DMS 273 (cell line): ENCODE measurements at regions not wholly inside any gene's neighbourhood (a gene's known extent, or its start where the extent isn't known, plus 50 kb on each side); places are given as distances from the start of the nearest gene placed in this dataset.
A peak's percentile ranks its signal among the peaks of the same experiment; 100 is the strongest.

Source experiments
- DNase-seq: peaks from one replicate; lab custom pipeline; 2025; ENCODE audit not compliant: unreplicated experiment; lab: John Stamatoyannopoulos, UW

DNA sequence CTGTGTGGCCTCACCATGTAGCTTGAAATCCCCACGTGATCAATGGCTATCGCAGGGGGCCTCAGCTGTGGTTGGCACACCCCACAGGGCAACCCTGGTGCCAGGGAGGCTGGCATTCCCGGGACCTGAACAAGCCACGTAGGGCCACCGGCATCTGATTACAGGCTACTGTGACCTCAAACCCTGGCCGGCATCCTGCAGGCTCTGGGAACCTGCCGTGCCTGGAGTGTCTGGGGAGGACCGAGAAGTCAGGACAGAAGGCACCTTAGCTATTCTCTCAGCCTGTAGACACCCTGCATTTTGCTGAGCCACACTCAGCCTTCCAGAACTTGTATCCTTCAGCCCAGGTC, 213.0 kb downstream of the GLI2 start:
- DNase-seq, result no peak

DNA sequence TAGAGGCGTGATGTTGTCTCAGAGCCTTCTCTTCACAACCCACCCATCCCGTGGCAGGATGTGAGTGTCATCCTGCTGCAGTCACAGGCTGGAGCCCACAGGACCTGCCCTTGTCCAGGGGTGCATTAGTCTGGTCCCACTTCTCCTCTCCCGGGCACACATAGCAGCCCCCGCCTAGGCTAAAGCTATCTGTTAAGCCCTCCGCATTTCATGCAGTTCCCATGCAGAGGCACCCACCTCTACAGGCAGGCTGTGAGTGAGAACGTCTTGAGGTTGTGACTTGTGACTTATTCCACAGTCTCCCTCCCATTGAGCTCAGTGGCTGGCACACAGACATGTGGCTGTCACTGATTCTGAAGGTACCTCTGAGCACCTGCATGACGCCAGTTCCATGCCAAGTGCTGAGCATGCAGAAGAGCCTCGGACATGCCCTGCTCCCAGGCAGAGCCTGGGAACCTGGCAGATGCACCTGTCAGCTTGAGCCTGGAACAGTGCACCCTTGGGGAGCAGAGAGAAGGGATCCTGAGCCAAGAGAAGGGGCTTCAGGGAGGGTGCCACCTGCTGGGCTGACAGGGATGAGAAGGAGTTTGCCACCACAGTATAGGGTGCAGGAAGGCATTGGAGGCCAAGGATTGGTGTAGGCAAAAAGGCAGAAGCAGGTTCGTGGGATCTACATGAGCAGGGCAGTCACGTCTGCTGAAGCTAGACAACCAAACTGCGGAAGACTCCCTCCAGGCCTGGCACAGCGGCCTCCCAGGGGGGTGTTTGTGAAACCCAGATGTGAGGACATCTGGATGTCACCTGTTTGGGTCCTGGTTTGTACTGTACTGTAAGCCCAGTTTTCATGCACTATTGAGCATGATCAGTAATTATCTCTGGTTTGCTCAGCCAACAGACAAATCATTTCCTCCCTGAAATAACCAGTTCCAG, 213.6 kb downstream of the GLI2 start:
- DNase-seq, result peak; percentile 48

DNA sequence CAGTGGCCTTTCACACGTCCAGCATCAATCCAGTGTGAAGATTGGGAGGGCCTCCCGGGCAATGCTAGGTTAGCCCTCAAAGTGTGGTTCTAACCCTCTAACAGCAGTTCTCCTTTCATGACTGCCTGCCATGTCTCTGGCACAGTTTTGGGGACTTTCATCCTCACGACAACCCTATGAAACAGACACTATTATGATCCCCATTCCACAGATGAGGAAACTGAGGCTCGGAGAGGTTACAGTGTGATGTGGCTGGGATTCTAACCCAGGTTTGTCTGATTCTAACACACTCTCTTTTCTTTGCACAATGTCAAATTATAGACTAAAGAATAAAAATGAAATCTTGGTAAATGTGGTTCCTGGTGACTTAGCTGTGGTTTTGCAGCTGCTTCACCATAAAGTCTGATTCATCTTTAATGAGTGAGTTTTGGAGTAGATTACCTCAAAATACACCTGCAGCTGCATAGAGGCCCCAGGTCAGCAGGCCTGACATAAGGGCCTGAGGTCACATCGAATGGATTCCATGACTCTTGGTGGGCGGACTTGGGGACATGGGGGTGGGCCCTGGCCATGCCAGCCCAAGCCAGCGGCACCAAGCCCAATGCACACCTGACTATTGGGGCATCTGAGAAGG, 214.4 kb downstream of the GLI2 start:
- no peak for DNase-seq

DNA sequence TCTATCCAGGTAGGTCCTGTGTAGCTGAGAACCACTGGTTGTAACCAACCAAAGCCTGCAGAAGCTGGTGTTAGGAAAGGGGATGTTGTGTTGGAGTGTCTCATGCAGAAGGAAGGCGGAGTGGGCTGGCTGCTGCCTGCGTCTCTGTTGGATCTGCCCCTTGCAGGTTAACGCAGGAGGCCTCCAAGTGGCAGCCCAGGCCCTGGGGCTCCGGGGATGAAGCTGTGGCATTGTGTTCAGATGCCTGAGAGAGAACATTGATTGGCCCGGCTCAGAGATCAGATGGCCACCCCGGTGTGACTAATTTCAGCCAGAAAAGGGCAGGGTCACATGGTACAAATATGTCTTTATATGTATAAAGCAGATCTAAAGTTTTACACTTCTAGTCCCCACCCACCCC, 216.0 kb downstream of the GLI2 start:
- no peak for DNase-seq

DNA sequence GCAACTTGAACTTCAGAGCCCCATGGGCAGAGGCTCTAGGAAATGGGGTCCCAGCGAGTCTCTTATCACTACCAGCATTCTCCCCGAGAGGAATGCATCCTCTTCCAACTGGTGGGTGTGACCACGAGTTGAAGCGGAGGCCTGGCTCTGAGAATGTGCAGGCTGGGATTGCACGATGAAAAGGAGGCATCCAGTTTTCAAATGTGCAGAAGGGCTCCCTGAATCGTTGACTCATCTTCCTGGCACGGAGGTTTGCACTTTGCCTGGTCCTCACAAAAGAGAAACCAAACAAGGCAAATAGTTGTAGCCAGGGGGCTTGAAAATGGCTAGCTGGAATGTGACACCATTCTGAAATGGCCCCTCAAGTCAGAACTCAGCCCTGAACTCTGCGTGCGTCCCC, 216.7 kb downstream of the GLI2 start:
- no peak for DNase-seq

DNA sequence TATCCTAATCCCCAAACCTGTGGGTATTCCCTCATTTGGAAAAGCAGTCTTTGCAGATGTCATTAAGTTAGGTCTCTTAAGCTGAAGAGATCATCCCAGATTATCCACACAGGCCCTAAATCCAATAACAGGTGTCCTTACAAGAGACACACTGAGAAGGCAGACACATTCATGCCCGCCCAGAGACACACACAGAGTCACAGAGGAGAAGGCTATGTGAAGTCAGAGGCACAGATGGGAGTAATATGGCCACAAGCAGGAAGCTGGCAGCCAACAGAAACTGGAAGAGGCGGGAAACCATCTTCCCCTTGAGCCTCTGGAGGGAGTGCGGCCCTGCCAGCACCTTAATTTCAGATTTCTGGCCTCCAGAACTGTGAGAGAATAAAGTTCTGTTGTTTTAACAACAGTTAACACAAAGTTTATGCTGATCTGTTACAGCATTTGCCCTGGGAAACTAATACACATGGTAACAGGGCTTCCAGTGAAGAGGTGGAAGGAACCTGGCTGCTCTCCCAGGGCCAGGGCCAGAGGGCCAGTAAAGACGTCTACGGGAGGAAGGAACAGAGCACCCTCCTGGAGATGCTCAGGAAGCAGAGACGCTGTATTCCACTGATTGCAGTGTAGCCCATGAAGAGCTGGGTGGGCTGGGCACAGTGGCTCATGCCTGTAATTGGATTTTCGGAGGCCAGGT, 217.5 kb downstream of the GLI2 start:
- DNase-seq, result no peak

DNA sequence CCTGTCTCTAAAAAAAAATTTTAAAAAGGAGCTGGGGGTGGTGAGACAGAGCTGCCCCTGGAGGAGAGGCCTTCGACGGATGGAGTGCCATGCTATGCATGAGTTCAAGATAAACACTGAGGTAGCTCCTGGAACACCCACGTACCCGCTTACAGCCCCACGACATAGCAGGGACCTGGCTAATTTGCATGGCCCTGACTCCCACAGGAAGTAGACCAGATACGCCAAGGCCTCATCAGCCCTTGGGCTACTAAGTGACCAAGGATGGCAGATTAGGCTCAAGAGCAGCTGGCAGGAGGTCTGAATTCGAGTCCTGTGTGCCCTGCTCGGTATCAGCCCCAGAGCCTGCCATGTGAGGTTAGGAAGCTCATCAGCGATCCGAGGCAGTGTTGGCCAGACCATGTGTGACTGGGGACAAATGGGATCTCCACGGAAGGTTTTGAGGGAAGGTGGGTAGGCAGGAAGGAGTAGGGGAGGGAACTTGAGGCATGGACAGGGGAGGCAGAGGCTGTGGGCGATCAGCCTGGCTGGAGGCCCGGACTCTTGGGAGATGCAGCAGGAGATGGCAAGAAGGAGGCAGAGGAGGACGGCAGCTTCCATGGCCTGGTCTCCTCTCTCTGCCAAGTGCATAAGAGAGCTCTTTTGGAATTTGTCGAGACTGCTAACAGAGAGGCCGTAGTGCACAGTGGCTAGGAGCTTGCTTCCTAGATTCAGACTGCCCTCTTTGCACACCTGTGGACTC, 218.3 kb downstream of the GLI2 start:
- DNase-seq, result no peak

DNA sequence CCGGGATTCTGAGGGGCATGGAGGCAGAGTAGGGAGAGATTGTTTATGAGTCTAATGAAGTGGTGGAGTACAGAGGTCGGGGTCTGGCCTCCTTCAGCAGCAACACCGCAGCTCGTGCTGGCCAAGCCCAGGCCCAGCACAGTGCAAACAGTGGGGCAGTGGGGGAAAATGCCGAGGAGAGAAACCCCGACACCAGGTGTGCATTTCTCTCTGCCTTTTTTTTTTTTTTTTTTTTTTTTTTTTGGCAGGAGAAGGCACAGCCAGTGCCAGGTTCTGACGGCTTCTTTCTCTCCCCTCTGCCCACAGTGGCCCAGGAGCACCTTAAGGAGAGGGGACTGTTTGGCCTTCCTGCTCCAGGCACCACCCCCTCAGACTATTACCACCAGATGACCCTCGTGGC, 219.3 kb downstream of the GLI2 start:
- no peak for DNase-seq

DNA sequence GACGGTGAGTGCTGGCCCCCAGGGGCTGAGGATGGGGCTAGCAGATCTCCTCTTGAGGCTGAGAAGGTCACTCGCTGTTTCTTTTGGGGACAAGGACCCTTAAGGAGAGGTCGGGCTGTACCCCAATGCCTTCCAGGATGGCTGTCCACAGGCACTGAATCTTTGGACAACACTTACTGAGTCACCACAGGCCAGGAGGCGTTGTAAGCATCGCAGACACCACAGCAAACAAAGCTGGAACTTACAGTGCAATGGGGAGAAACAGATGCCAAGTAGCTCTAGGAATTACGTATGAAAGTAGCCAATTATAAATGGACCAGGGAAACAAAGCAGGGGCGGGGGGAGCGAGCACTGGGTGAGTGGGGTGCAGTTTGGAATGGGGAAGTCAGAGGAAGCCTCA, 219.8 kb downstream of the GLI2 start:
- no peak for DNase-seq

DNA sequence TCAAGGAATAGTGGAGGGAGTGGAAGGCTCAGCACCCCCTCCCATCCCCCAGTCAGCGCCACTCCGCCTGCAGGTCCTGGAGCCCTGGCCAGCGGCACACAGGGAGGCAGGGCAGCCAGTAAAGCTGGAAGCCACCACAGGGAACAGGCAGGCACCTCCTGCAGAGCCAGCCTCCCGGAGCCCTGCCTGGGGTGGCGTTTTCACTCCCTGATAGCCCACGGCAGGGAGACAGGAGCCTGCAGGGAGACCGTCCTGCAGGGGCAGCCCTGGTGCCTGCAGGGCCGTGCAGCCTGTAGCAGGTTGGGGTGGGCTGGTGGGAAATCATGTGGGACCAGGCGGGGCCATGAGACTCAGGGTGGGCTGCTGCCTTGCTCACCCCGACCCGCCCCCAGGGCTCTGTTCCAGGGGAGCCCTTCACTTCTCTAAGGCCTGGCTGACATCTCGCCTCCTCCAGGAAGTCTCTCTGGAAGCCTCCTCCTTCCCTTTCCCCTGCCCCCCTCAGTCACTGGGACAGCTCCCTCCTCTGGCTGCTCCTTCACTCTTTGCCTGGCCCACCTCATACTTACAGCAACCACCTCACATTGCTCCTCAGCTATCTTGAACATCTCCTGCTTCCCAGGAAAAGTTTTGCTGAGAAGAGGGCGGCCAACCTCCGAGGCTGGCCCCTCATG, 221.0 kb downstream of the GLI2 start:
- no peak for DNase-seq

DNA sequence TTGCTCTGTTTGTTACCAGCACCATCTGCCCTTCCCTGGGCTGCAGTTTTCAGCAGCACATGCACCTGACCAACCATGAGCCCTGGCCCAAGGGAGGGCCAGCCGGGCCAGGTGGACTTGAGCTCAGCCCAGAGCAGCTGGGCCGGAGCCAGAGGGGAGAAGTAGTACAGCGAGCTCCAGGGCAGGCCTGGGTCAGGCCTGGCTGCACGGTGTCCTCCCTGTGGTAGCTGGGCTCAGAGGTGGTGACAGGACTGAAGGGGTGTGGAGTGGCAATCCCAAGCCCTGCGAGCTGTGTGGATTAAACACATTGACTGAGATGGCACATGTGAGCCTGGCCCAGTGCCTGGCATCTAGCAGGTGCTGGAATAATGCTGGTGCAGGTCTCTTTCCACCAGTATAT, 222.2 kb downstream of the GLI2 start:
- no peak for DNase-seq

DNA sequence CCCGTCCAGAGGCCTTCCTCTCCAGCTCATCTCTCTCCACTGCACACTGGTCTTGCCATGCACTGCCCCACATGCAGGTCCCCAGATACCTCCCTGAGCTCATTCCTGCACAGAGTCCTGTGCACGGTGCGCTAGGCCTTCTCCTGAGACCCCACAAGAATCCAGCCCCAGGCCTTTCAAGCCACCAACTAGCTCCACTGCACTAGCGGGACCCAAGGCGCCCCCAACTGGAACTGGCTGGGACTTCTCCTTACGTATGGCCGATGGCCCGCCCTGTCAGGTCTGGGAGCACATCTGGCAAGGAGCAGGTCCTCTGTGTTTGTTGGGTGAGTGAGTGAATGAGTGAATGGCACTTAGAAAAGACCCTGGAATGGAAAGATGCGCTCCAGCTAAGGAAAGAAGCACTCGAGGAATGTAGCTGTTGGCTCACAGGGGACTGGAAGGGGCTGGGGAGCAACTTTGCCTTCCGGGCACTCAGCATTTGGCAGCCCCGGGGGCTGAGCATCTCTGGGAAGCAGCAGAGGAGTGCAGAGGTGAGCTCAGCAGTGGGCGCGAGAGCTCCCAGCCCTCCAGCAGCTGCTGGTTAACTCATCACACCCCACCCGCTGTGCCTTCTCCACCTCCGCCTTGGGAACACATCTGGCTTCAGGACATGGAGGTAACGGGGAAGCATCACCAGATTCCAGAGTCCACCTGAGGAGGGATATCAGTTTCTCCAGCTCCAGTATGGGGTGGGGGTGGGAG, 223.1 kb downstream of the GLI2 start:
- DNase-seq, result peak; percentile 31

DNA sequence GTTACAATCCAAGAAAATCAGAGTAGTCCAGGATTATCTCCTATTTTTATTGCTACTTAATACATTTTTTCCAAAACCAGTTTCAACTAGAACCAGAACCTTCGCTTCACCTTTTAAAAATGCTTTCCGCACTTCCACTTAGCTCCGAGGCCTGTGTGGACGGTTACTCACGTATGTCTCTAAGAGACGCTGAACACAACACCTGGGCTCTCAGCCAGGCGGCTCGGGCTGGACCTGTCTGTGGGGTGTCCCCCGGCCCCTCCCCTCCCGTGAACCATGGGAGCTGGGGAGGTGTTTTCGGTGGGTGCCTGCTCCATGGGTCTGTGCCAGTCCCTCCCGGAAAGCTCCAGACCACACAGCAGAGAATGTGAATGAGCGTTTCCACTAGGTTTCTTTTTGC, 223.8 kb downstream of the GLI2 start:
- DNase-seq, result no peak

DNA sequence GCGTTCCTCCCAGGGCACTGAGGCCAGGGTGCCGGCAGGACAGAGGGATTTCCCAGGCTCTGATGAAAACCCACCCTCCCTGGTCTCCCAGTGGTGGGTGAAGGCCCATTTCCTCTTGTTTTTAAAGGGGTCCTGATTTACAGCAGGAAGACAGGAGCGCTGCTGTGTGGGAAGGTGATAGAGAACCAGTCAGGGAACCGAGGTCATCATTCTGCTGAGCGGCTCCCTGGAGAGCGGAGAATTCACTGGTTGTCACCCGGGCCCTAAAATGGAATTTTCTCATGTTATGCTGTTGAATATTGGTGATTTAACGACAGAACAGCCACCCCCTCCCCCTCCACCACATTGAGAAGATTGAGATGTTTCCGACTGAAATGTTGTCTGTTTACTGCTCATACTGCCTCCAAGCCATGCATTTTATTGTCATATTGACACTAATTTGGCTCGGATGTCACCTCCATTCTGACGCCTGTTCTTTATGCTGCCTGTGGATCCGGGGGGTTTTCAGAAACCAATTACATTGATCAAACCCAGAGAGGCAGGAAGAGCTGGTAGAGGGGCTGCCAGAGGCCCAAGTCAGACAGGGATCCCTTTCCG, 225.2 kb downstream of the GLI2 start:
- no peak for DNase-seq

DNA sequence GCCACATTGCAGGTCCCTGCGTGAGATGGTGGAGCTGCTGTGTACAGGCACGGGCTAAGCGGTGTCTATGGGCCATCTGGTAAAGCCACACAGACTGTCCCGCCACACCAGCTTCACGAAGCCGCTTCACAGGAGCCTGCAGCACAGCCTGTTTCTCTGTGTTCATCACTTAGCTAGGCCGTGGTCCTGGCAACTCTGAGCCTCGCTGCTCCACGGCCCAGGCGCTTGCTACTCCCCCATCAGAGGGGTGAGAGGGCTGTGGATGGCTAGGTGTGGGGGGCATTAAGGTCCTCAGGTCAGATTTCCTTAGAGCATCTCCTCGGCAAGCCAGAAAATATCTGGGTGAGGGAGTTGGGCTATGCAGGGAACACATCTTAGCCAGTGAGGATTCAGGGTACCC, 225.7 kb downstream of the GLI2 start:
- no peak for DNase-seq

DNA sequence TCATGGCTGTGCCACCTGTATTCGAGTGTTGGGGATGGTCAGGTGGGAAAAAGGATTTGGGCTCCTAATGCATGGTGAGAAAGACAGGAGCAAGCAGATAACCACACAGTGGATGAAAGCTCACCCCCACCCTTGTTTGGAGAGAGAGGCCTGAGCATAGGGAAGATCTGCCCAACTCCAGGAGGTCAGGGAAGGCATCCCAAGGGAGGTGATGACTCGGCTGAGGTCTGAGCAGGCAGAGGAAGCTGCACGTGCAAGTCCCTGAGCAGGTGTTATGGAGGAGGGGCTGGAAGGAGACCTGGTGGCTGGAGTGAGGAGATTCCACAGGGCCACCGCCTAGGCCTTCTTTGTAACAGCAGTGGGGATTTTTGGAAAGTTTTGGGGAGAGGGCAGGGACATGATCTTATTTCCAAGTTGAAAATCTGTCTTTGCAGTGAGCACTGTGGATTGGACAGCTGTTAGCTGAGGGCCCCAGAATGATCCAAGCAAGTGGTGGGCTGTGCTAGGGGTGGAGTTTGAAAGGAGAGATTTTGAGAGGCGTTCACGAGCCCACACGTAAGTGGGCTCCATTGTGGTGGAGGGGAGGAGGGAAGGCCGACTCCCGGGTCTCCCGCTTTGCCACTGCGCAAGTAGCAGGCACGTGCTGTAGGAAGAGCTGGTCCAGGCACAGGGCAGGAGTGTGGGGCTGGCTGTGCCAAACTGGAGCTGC, 228.5 kb downstream of the GLI2 start:
- DNase-seq, result no peak

DNA sequence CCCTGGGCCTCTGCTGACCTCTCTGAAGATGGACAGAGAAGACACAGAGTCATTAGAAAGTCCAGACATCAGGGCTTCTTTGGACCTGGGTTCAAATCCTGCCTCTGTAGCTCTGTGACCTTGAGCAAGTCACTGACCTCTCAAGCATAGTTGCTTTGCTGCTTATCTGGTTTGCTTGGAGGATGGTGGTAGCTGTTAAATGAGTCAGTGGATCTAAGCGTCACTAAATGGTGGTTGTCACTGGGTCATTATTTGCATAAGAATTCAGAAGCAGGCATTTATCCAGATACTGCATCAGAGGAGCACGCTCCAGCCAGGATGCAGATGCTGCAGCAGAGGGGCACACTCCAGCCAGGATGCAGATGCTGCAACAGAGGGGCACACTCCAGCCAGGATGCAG, 229.2 kb downstream of the GLI2 start:
- no peak for DNase-seq

DNA sequence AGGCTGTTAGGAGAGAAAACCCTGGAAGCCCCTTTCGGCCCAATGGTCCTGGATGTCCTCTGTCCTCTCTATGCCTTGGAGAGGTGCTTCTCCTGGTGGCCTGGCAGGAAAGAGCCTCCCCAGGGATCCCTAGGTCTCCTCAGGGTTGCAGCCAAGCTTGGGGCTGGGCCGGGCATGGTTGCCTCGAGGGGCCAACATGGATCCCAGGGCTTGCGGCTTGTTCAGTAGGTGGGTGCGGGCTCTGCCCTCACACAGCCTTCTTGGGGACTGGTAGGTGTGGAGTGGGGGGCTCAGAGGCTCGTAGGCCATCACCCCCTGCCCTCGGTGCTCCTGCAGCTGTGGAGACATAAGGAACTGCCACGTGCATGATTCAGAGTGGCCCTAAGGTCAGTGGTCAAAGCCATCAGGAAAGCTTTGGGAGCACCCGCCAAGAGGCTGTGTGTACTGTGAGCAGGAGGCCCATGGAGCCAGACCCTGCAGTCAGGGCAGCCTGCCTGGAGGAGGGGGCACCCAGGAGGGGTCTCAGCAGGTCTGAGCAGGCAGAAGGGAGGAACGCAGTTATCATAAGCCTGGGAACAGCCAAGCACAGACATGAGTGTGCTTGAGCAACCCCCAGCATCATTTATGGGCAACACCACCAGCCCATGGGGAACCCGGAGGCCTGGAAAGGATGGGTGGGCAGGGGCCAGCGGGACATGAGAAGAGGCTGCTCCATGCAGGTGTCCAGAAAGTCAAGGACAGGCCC, 231.0 kb downstream of the GLI2 start:
- DNase-seq, result no peak
